ENCODE measurements at regions not wholly inside any gene's neighbourhood (a gene's known extent, or its start where the extent isn't known, plus 50 kb on each side); places are given as distances from the start of the nearest gene placed in this dataset.

- TF ChIP-seq CTCF (conservative IDR thresholded peaks at IDR 0.05; ENCODE audit: low read length) (peak; percentile 99), EZH2phosphoT487 (IDR thresholded peaks at IDR 0.05; ENCODE audit: borderline replicate concordance, low read depth, low read length) (no peak)
Observed at GRCh38 chr2:136378712-136379595, 261.0 kb upstream of the CXCR4 start.
